Upper lobe of left lung (tissue), 6 donors: ENCODE measurements at regions not wholly inside any gene's neighbourhood (a gene's known extent, or its start where the extent isn't known, plus 50 kb on each side); places are given as distances from the start of the nearest gene placed in this dataset.
A peak's percentile ranks its signal among the peaks of the same experiment; 100 is the strongest.

Experiments
- ATAC-seq, 2 donors: fragments of 200-7000 bp; cut with Tn5 transposase; one replicate each; pipeline ENCODE4 v1.9.1; 2022; ENCODE audit warnings: mild to moderate bottlenecking in 2 of 2, moderate library complexity in 2 of 2; ENCODE audit not compliant: low FRiP score in 2 of 2
- DNase-seq, 2 donors: peaks; one replicate each; pipeline ENCODE4 v3.0.0-alpha.2; 2019 to 2020
- H3K27ac ChIP-seq, 4 donors: fragments of 200-600 bp; sonication (generic); one replicate each; pipeline ENCODE4 v1.5.1; 2016 to 2019
- H3K27me3 ChIP-seq, 4 donors: fragments of 200-600 bp; sonication (generic); one replicate each; pipeline ENCODE4 v1.5.1; 2017 to 2019
- H3K36me3 ChIP-seq, 4 donors: fragments of 200-600 bp; sonication (generic); one replicate each; pipeline ENCODE4 v1.5.1; 2016 to 2019
- H3K4me1 ChIP-seq, 4 donors: fragments of 200-600 bp; sonication (generic); one replicate each; pipeline ENCODE4 v1.5.1; 2018 to 2019
- H3K4me3 ChIP-seq, 4 donors: fragments of 200-600 bp; sonication (generic); one replicate each; pipeline ENCODE4 v1.5.1; 2017 to 2019; ENCODE audit warnings: mild to moderate bottlenecking in 2 of 4, moderate library complexity in 1 of 4
- H3K9me3 ChIP-seq, 4 donors: fragments of 200-600 bp; sonication (generic); one replicate each; pipeline ENCODE4 v1.5.1; 2018 to 2019
- CTCF ChIP-seq, 6 experiments: fragments of 450-650 bp in 4 of 6; fragments of 200-600 bp in 2 of 6; sonication (generic) in 2 of 6; IDR thresholded peaks; one replicate each; pipeline ENCODE4 v1.5.1; 2016 to 2019; ENCODE audit warnings: antibody characterized with exemption in 6 of 6
- EP300 ChIP-seq, 4 donors: sonication (generic); formaldehyde crosslinking; IDR thresholded peaks; one replicate each; pipeline ENCODE4 v1.5.1; 2017; ENCODE audit warnings: antibody characterized with exemption in 4 of 4, control low read depth in 2 of 4
- POLR2A ChIP-seq, 4 donors: fragments of 450-650 bp; IDR thresholded peaks; one replicate each; pipeline ENCODE4 v1.5.1; 2016 to 2017; ENCODE audit warnings: antibody characterized with exemption in 4 of 4, mild to moderate bottlenecking in 2 of 4
- POLR2AphosphoS5 ChIP-seq, 2 donors: sonication (generic); formaldehyde crosslinking; IDR thresholded peaks; one replicate each; pipeline ENCODE4 v1.5.1; 2017; ENCODE audit warnings: antibody characterized with exemption in 2 of 2
- WGBS, 2 donors: methylation state at CpG; one replicate each; pipeline ENCODE4 v1.1.5; 2017 to 2018; 5-methylcytosine and 5-hydroxymethylcytosine counted together
- donor health status: DM: no; HTN: no; CAD: no; lungs with moderate emphysema.
- donor health status: DM: no; HTN: yes; CAD: no; lungs with severe emphysema.

- Histone ChIP-seq H3K36me3 (no peaks in the 10 kb centered on the region), H3K27ac (no peak overlapping the region), H3K4me1 (no peaks in the 10 kb centered on the region), H3K9me3 (no peaks in the 10 kb centered on the region), H3K4me3 (no peak overlapping the region), H3K27me3 (no peaks in the 10 kb centered on the region)
- ATAC-seq (no peak), DNase-seq (no peak)
- WGBS, 2 donors: 97 to 98% methylated on average over 3 of the region's 3 CpGs
- no peak for TF ChIP-seq POLR2AphosphoS5 (IDR thresholded peaks at IDR 0.05)
- TF ChIP-seq EP300 (IDR thresholded peaks at IDR 0.05): no peak
- TF ChIP-seq POLR2A (IDR thresholded peaks at IDR 0.05): no peak
- no peak for TF ChIP-seq CTCF (IDR thresholded peaks at IDR 0.05)
These were observed 255.0 kb downstream of the DTWD2 start for GRCh38 chr5:118733394-118733793.

- Histone ChIP-seq H3K36me3 (no peaks in the 10 kb centered on the region), H3K27ac (no peak overlapping the region), H3K9me3 (no peaks in the 10 kb centered on the region), H3K4me3 (no peak overlapping the region), H3K4me1 (no peaks in the 10 kb centered on the region), H3K27me3 (no peaks in the 10 kb centered on the region)
- TF ChIP-seq CTCF (IDR thresholded peaks at IDR 0.05) (no peak), EP300 (IDR thresholded peaks at IDR 0.05) (no peak), POLR2A (IDR thresholded peaks at IDR 0.05) (no peak), POLR2AphosphoS5 (IDR thresholded peaks at IDR 0.05) (no peak)
- no peak for ATAC-seq
- DNase-seq: no peak
- 85 to 89% methylated on average over 2 of the region's 2 CpGs for WGBS, 2 donors
These were observed 260.2 kb downstream of the DTWD2 start for GRCh38 chr5:118728191-118728590.

- peak in 1 of 2 donors; percentile 28 for DNase-seq
These were observed 261.5 kb downstream of the DTWD2 start for GRCh38 chr5:118726891-118727290.

GRCh38 chr5:118723021-118723338, 265.4 kb downstream of the DTWD2 start:
- no peak for ATAC-seq

More at GRCh38 chr5:118726891-118727290, 261.5 kb downstream of the DTWD2 start:
- H3K27me3 ChIP-seq: no peaks in the 10 kb centered on the region
- H3K27ac ChIP-seq: no peak overlapping the region
- ATAC-seq: no peak
- WGBS, 2 donors: 64 to 77% methylated on average over 3 of the region's 3 CpGs
- no peak overlapping the region for H3K4me3 ChIP-seq
- no peaks in the 10 kb centered on the region for H3K36me3 ChIP-seq
- H3K9me3 ChIP-seq: no peaks in the 10 kb centered on the region
- TF ChIP-seq CTCF (IDR thresholded peaks at IDR 0.05): no peak
- no peak for TF ChIP-seq POLR2A (IDR thresholded peaks at IDR 0.05)
- TF ChIP-seq POLR2AphosphoS5 (IDR thresholded peaks at IDR 0.05): no peak
- TF ChIP-seq EP300 (IDR thresholded peaks at IDR 0.05): no peak
- H3K4me1 ChIP-seq: no peaks in the 10 kb centered on the region

More at GRCh38 chr5:118723021-118723338, 265.4 kb downstream of the DTWD2 start:
- H3K27me3 ChIP-seq: no peaks in the 10 kb centered on the region
- no peak overlapping the region for H3K4me3 ChIP-seq
- TF ChIP-seq CTCF (IDR thresholded peaks at IDR 0.05) (no peak), POLR2AphosphoS5 (IDR thresholded peaks at IDR 0.05) (peak in 1 of 2 donors; percentile 7)
- DNase-seq: no peak
- no peaks in the 10 kb centered on the region for H3K4me1 ChIP-seq
- H3K27ac ChIP-seq: no peak overlapping the region
- H3K9me3 ChIP-seq: no peaks in the 10 kb centered on the region
- no peaks in the 10 kb centered on the region for H3K36me3 ChIP-seq
